ENCODE measurements at regions not wholly inside any gene's neighbourhood (a gene's known extent, or its start where the extent isn't known, plus 50 kb on each side); places are given as distances from the start of the nearest gene placed in this dataset.

DNA sequence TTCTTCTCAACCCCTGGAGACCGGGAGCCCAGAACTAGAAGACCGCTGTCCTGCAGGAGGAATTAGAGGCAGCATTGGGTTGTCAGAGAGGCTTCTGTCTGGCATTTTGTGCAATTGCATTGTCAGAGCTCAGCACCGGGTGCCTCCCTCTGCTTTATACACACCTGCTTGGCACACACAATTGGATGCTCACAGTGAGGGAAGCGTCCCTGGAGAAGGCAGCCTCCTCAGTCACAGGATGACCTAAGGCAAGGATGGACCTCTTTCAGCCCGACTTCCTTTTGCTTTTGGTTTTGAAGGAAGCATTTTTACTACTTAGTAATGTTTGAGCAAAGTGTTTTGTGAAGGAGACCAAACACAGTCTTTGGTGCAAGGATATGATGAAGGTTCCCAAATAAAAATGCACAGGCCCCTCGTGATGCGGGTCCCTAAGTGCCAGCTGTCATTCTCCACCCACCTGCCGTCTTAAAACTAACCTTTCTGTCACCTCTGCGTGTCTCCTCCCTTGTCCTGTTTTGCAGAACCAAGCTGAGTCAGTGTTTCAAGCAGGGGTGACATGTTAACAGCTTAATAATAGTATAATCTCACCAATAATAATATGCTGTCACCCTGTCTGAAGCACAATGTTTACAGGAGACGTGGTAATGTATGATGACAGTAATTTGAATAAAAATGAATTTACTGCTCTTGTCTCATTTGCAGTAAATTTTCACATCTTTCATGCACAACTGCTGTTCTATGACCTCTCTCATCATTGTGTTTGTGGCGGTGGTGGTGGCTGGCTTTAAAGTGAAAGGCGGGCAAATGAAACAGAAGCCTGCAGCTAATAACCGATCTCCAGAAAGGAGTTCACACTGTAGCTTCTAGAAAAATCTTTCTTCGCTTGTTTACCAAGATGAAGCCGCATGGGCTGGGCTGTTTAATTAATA, 430.2 kb upstream of the MKI67 start:
- Histone ChIP-seq H3K4me3 (ENCODE audit: low read length) (no peak overlapping the region), H3K27me3 (ENCODE audit: low read length) (no peaks in the 10 kb centered on the region)

DNA sequence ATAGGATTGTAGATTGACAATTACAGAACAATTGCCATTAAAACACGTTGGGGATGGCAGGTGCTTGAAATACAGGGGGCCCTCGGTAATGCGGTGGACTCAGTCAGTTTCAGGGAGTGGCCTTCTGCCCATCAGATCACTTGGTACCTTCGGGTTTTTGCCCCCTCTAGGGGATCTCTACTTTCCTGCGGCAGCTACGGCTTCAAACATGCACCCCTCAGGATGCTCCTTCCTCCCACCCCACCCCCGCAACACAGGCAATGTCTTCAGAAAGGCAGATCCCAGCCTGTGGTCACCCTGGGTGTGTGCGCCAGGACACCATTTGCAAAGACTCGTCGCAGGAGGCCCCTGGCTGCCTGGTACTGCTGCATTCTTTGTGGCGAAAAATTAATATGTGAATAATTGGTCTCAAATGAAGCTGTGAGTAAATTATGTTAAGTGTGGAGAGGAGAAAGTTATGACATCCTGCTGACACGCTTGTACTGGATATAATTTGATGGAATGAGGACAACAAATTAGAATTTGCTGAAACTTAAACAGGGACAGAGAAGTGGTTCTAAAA, 431.0 kb upstream of the MKI67 start:
- no peaks in the 10 kb centered on the region for H3K4me1 ChIP-seq (ENCODE audit: low read length)
- no peak overlapping the region for H3K9ac ChIP-seq (ENCODE audit: low read length)
- no peak for DNase-seq
- no peak overlapping the region for H3K27ac ChIP-seq (ENCODE audit: low read length)
- H3K27me3 ChIP-seq (ENCODE audit: low read length) = no peaks in the 10 kb centered on the region
- no peaks in the 10 kb centered on the region for H4K20me1 ChIP-seq (ENCODE audit: insufficient read depth, low read depth, low read length)
- H3K79me2 ChIP-seq (ENCODE audit: low read length) = no peaks in the 10 kb centered on the region
- H3K36me3 ChIP-seq (ENCODE audit: insufficient read depth, low read length) = no peaks in the 10 kb centered on the region
- H2AFZ ChIP-seq (ENCODE audit: low read length) = no peak overlapping the region
- H3K4me2 ChIP-seq (ENCODE audit: low read depth, low read length, poor library complexity, severe bottlenecking) = no peak overlapping the region
- no peaks in the 10 kb centered on the region for H3K9me3 ChIP-seq (ENCODE audit: low read length)
- H3K9me2 ChIP-seq (replicated peaks; ENCODE audit: insufficient read depth, low read length) = no peaks in the 10 kb centered on the region
- H3K4me3 ChIP-seq (ENCODE audit: low read length) = no peak overlapping the region

More for the DNA sequence above, 430.2 kb upstream of the MKI67 start:
- H3K9ac ChIP-seq (ENCODE audit: low read length) = no peak overlapping the region
- H3K36me3 ChIP-seq (ENCODE audit: insufficient read depth, low read length) = no peaks in the 10 kb centered on the region
- H3K27ac ChIP-seq (ENCODE audit: low read length) = no peak overlapping the region
- H3K4me1 ChIP-seq (ENCODE audit: low read length) = no peaks in the 10 kb centered on the region
- no peaks in the 10 kb centered on the region for H4K20me1 ChIP-seq (ENCODE audit: insufficient read depth, low read depth, low read length)
- no peaks in the 10 kb centered on the region for H3K9me2 ChIP-seq (replicated peaks; ENCODE audit: insufficient read depth, low read length)
- H2AFZ ChIP-seq (ENCODE audit: low read length) = no peak overlapping the region
- H3K4me2 ChIP-seq (ENCODE audit: low read depth, low read length, poor library complexity, severe bottlenecking) = no peak overlapping the region
- H3K9me3 ChIP-seq (ENCODE audit: low read length) = no peaks in the 10 kb centered on the region
- no peaks in the 10 kb centered on the region for H3K79me2 ChIP-seq (ENCODE audit: low read length)
- no peak for DNase-seq

DNA sequence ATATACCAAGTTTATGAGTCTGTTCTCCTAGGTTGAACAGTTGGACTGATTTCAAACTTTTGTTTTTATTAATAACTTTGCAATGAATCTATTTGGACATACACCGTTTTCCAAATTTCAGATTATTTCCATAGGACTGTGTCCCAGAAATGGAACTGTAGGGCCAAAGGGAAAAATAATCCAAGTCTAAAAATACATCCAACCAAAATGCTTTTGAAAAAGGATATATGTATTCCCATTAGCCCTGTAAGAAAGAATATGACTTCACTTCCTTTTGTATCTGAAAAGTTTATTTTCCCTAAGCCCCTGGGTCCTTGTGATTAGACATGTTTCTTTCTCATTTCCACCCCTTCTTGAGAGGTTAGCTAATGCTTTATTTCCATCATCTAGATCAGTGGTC, 434.2 kb upstream of the MKI67 start:
- Histone ChIP-seq H3K9ac (ENCODE audit: low read length) (no peak overlapping the region), H3K4me2 (ENCODE audit: low read depth, low read length, poor library complexity, severe bottlenecking) (no peak overlapping the region), H3K4me3 (ENCODE audit: low read length) (no peak overlapping the region), H3K79me2 (ENCODE audit: low read length) (no peaks in the 10 kb centered on the region), H3K4me1 (ENCODE audit: low read length) (no peaks in the 10 kb centered on the region), H3K27me3 (ENCODE audit: low read length) (no peaks in the 10 kb centered on the region), H4K20me1 (ENCODE audit: insufficient read depth, low read depth, low read length) (no peaks in the 10 kb centered on the region), H3K9me3 (ENCODE audit: low read length) (no peaks in the 10 kb centered on the region), H3K36me3 (ENCODE audit: insufficient read depth, low read length) (no peaks in the 10 kb centered on the region), H3K27ac (ENCODE audit: low read length) (no peak overlapping the region), H2AFZ (ENCODE audit: low read length) (no peak overlapping the region), H3K9me2 (replicated peaks; ENCODE audit: insufficient read depth, low read length) (no peaks in the 10 kb centered on the region)
- no peak for DNase-seq

DNA sequence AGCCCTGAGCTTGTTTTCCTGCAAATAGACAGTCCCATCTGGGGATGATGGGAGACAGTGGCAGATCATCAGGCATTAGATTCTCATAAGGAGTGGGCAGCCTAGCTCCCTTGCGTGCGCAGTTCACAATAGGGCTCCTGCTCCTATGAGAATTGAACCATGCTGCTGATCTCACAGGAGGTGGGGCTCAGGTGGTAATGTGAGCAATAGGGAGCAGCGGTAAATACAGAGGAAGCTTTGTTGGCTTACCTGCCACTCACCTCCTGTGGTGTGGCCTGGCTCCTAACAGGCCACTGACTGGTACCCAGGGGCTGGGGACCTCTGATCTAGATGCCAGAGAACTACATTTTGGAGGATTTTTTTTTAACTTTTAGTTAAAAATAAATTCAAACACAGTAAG, 434.8 kb upstream of the MKI67 start:
- H3K27ac ChIP-seq (ENCODE audit: low read length) = no peak overlapping the region
- no peaks in the 10 kb centered on the region for H3K9me2 ChIP-seq (replicated peaks; ENCODE audit: insufficient read depth, low read length)
- no peaks in the 10 kb centered on the region for H4K20me1 ChIP-seq (ENCODE audit: insufficient read depth, low read depth, low read length)
- DNase-seq = no peak
- no peak overlapping the region for H3K4me2 ChIP-seq (ENCODE audit: low read depth, low read length, poor library complexity, severe bottlenecking)
- no peaks in the 10 kb centered on the region for H3K36me3 ChIP-seq (ENCODE audit: insufficient read depth, low read length)
- H3K27me3 ChIP-seq (ENCODE audit: low read length) = no peaks in the 10 kb centered on the region
- no peak overlapping the region for H3K9ac ChIP-seq (ENCODE audit: low read length)
- no peaks in the 10 kb centered on the region for H3K79me2 ChIP-seq (ENCODE audit: low read length)
- no peaks in the 10 kb centered on the region for H3K4me1 ChIP-seq (ENCODE audit: low read length)
- H2AFZ ChIP-seq (ENCODE audit: low read length) = no peak overlapping the region
- H3K4me3 ChIP-seq (ENCODE audit: low read length) = no peak overlapping the region
- H3K9me3 ChIP-seq (ENCODE audit: low read length) = no peaks in the 10 kb centered on the region

DNA sequence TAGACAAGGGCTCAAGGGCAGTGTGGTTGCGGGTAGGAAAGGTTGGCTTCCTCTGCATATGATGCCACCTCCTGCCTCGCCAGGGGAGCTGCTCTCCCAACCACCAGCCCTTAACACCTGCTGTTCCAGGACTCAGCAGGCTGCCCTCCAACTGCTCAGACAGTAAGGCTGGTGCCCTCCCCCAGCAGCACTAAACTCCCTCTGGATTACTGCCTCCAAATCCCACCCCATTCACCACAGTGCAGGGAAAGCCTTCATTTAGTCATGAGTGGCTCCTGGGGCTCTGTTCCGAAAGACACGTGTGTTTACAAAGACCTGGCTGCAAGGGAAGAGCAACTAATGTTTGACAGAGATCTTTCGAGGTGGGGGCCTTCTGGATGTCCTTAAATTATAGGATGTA, 437.2 kb upstream of the MKI67 start:
- no peak for DNase-seq
- Histone ChIP-seq H4K20me1 (ENCODE audit: insufficient read depth, low read depth, low read length) (no peaks in the 10 kb centered on the region), H3K36me3 (ENCODE audit: insufficient read depth, low read length) (no peaks in the 10 kb centered on the region), H3K9ac (ENCODE audit: low read length) (no peak overlapping the region), H3K9me2 (replicated peaks; ENCODE audit: insufficient read depth, low read length) (no peaks in the 10 kb centered on the region), H3K4me2 (ENCODE audit: low read depth, low read length, poor library complexity, severe bottlenecking) (no peak overlapping the region), H2AFZ (ENCODE audit: low read length) (no peak overlapping the region), H3K27ac (ENCODE audit: low read length) (no peak overlapping the region), H3K27me3 (ENCODE audit: low read length) (no peaks in the 10 kb centered on the region), H3K4me3 (ENCODE audit: low read length) (no peak overlapping the region), H3K4me1 (ENCODE audit: low read length) (no peaks in the 10 kb centered on the region), H3K9me3 (ENCODE audit: low read length) (no peaks in the 10 kb centered on the region), H3K79me2 (ENCODE audit: low read length) (no peaks in the 10 kb centered on the region)

DNA sequence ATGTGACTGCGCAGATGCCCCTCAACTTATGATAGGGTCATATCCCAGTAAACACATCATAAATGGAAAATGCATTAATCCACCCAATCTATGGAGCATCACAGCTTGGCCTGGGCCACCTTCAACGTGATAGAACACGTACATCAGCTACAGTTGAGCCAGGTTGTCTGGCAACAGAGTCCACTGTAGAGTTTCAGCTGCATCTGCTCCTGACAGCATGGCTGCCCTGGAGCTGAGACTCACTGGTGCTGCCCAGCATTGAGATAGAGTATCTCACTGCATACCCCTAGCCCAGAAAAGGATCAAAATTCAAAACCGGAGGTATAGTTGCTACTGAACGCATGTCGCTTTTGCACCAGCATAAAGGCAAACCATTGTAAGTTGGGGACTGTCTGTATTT, 437.7 kb upstream of the MKI67 start:
- no peaks in the 10 kb centered on the region for H4K20me1 ChIP-seq (ENCODE audit: insufficient read depth, low read depth, low read length)
- H3K4me2 ChIP-seq (ENCODE audit: low read depth, low read length, poor library complexity, severe bottlenecking) = no peak overlapping the region
- no peaks in the 10 kb centered on the region for H3K36me3 ChIP-seq (ENCODE audit: insufficient read depth, low read length)
- no peaks in the 10 kb centered on the region for H3K9me2 ChIP-seq (replicated peaks; ENCODE audit: insufficient read depth, low read length)
- H3K27me3 ChIP-seq (ENCODE audit: low read length) = no peaks in the 10 kb centered on the region
- H3K4me1 ChIP-seq (ENCODE audit: low read length) = no peaks in the 10 kb centered on the region
- no peaks in the 10 kb centered on the region for H3K79me2 ChIP-seq (ENCODE audit: low read length)
- no peaks in the 10 kb centered on the region for H3K9me3 ChIP-seq (ENCODE audit: low read length)
- DNase-seq = no peak
- H3K9ac ChIP-seq (ENCODE audit: low read length) = no peak overlapping the region
- no peak overlapping the region for H2AFZ ChIP-seq (ENCODE audit: low read length)
- no peak overlapping the region for H3K27ac ChIP-seq (ENCODE audit: low read length)
- H3K4me3 ChIP-seq (ENCODE audit: low read length) = no peak overlapping the region

DNA sequence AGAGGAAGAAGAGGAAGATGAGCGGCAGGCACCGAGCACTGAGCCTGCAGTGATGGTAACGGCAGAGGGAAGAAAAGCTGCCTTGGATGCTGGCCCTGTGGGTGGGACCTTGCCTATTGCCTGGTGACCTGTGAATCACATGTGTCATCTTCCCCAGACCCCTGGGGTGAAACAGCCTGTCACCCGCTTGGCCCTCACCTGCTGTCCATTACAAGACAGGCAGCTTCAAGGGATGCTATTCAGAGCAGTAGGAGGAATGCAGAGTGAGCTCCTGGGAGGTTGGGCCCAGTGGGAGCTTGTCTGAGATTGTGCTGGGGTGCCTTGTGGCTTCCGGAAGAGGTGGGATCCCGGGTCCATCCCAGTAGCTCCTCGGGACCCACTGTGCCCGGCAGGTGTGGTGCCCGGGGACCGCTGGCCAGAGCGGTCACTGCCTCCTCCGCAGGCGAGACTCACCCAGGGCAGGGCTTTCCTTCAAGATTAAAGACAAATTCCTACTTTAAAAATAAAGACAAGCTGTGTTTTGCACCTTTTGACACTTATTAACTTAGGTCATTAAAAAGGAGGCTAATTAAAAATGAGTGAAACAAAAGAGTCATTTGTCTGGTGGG, 440.2 kb upstream of the MKI67 start:
- Histone ChIP-seq H3K27ac (ENCODE audit: low read length) (no peak overlapping the region), H3K9me2 (replicated peaks; ENCODE audit: insufficient read depth, low read length) (no peaks in the 10 kb centered on the region), H3K36me3 (ENCODE audit: insufficient read depth, low read length) (no peaks in the 10 kb centered on the region), H3K4me1 (ENCODE audit: low read length) (no peaks in the 10 kb centered on the region), H3K9ac (ENCODE audit: low read length) (no peak overlapping the region), H3K4me3 (ENCODE audit: low read length) (no peak overlapping the region), H4K20me1 (ENCODE audit: insufficient read depth, low read depth, low read length) (no peaks in the 10 kb centered on the region), H3K79me2 (ENCODE audit: low read length) (no peaks in the 10 kb centered on the region), H3K9me3 (ENCODE audit: low read length) (no peaks in the 10 kb centered on the region), H3K27me3 (ENCODE audit: low read length) (no peaks in the 10 kb centered on the region), H3K4me2 (ENCODE audit: low read depth, low read length, poor library complexity, severe bottlenecking) (no peak overlapping the region), H2AFZ (ENCODE audit: low read length) (no peak overlapping the region)
- DNase-seq = no peak

DNA sequence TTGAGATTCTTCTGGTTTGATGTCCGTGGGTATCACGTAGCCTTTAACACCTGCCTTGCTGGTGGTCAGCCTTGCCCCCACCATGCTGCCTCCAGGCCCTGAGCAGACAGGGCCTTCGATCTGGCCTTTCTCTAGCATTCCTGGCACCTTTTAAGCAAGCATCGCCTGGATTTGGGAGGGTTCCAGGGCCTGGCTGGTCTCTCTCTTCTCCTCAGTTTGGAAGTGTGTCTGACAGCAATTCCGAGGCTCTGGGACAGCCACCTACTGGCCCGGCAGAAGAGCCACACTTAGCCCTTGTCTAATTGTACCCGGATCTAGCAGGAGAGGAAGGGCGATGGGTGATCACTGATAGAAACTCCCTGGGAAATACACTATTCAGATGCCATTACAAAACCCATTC, 441.3 kb upstream of the MKI67 start:
- Histone ChIP-seq H3K27me3 (ENCODE audit: low read length) (no peaks in the 10 kb centered on the region), H4K20me1 (ENCODE audit: insufficient read depth, low read depth, low read length) (no peaks in the 10 kb centered on the region), H2AFZ (ENCODE audit: low read length) (no peak overlapping the region), H3K9me2 (replicated peaks; ENCODE audit: insufficient read depth, low read length) (no peaks in the 10 kb centered on the region), H3K4me3 (ENCODE audit: low read length) (no peak overlapping the region), H3K4me2 (ENCODE audit: low read depth, low read length, poor library complexity, severe bottlenecking) (no peak overlapping the region), H3K9me3 (ENCODE audit: low read length) (no peaks in the 10 kb centered on the region), H3K4me1 (ENCODE audit: low read length) (no peaks in the 10 kb centered on the region), H3K36me3 (ENCODE audit: insufficient read depth, low read length) (no peaks in the 10 kb centered on the region), H3K9ac (ENCODE audit: low read length) (no peak overlapping the region), H3K27ac (ENCODE audit: low read length) (no peak overlapping the region), H3K79me2 (ENCODE audit: low read length) (no peaks in the 10 kb centered on the region)
- DNase-seq = no peak
